ENCODE measurements at regions not wholly inside any gene's neighbourhood (a gene's known extent, or its start where the extent isn't known, plus 50 kb on each side); places are given as distances from the start of the nearest gene placed in this dataset.
"Not testable (repeated sequence)": the region's sequence is repeated elsewhere in the genome, so short reads cannot be mapped to it uniquely, and the experiment has no call there.

GRCh38 chr5:82881571-82882174 lies 195.5 kb downstream of the TMEM167A start:
- peak overlapping the region; percentile 13; the same call in 1 of the 2 replicates for H3K27ac ChIP-seq (ENCODE audit: low read length)
- no peak for TF ChIP-seq EZH2phosphoT487 (IDR thresholded peaks at IDR 0.05; ENCODE audit: low read depth)
- TF ChIP-seq CTCF (IDR thresholded peaks at IDR 0.05; ENCODE audit: low read depth, low read length) = no peak
- H3K9me3 ChIP-seq (ENCODE audit: insufficient read depth, low read length) = 0 out of 2 replicates have a peak, but pooled peaks cover 10% of the 10 kb centered on the region
- H3K36me3 ChIP-seq (replicated peaks; ENCODE audit: low read depth, low read length) = peaks cover 12% of the 10 kb centered on the region
- no peak overlapping the region for H3K4me2 ChIP-seq (ENCODE audit: low read length)
- H3K79me2 ChIP-seq (ENCODE audit: low read length) = no peaks in the 10 kb centered on the region
- H3K9ac ChIP-seq (ENCODE audit: low read length) = no peak overlapping the region
- H4K20me1 ChIP-seq (ENCODE audit: insufficient read depth, low read length) = no peaks in the 10 kb centered on the region
- peaks cover 30% of the 10 kb centered on the region for H3K4me1 ChIP-seq (ENCODE audit: low read length)
- no peak overlapping the region for H2AFZ ChIP-seq (ENCODE audit: low read depth, low read length)
- no peak overlapping the region for H3K4me3 ChIP-seq (ENCODE audit: low read length)
- H3K27me3 ChIP-seq (ENCODE audit: low read depth, low read length) = no peaks in the 10 kb centered on the region

- Histone ChIP-seq H3K4me2 (ENCODE audit: low read length) (no peak overlapping the region), H3K36me3 (replicated peaks; ENCODE audit: low read depth, low read length) (peaks cover 6% of the 10 kb centered on the region), H4K20me1 (ENCODE audit: insufficient read depth, low read length) (no peaks in the 10 kb centered on the region), H3K4me3 (ENCODE audit: low read length) (no peak overlapping the region), H3K27me3 (ENCODE audit: low read depth, low read length) (no peaks in the 10 kb centered on the region), H3K4me1 (ENCODE audit: low read length) (peaks cover 6% of the 10 kb centered on the region; the same call in 1 of the 2 replicates), H3K9me3 (ENCODE audit: insufficient read depth, low read length) (0 out of 2 replicates have a peak, but pooled peaks cover 10% of the 10 kb centered on the region), H3K27ac (ENCODE audit: low read length) (no peak overlapping the region), H3K9ac (ENCODE audit: low read length) (no peak overlapping the region), H2AFZ (ENCODE audit: low read depth, low read length) (no peak overlapping the region), H3K79me2 (ENCODE audit: low read length) (no peaks in the 10 kb centered on the region)
- TF ChIP-seq EZH2phosphoT487 (IDR thresholded peaks at IDR 0.05; ENCODE audit: low read depth) (no peak), CTCF (IDR thresholded peaks at IDR 0.05; ENCODE audit: low read depth, low read length) (no peak)
These were observed 198.1 kb downstream of the TMEM167A start for GRCh38 chr5:82879089-82879488.

GRCh38 chr5:82873452-82873851 lies 203.7 kb downstream of the TMEM167A start:
- H3K79me2 ChIP-seq (ENCODE audit: low read length) = no peaks in the 10 kb centered on the region
- no peak overlapping the region for H3K27ac ChIP-seq (ENCODE audit: low read length)
- no peaks in the 10 kb centered on the region for H3K27me3 ChIP-seq (ENCODE audit: low read depth, low read length)
- no peaks in the 10 kb centered on the region for H4K20me1 ChIP-seq (ENCODE audit: insufficient read depth, low read length)
- H3K36me3 ChIP-seq (replicated peaks; ENCODE audit: low read depth, low read length) = no peaks in the 10 kb centered on the region
- no peak overlapping the region for H3K9ac ChIP-seq (ENCODE audit: low read length)
- no peak overlapping the region for H3K4me2 ChIP-seq (ENCODE audit: low read length)
- H3K9me3 ChIP-seq (ENCODE audit: insufficient read depth, low read length) = no peaks in the 10 kb centered on the region
- TF ChIP-seq EZH2phosphoT487 (IDR thresholded peaks at IDR 0.05; ENCODE audit: low read depth) (no peak), CTCF (IDR thresholded peaks at IDR 0.05; ENCODE audit: low read depth, low read length) (no peak)
- no peak overlapping the region for H2AFZ ChIP-seq (ENCODE audit: low read depth, low read length)
- H3K4me1 ChIP-seq (ENCODE audit: low read length) = no peaks in the 10 kb centered on the region
- no peak overlapping the region for H3K4me3 ChIP-seq (ENCODE audit: low read length)

- H3K9ac ChIP-seq (ENCODE audit: low read length); H4K20me1 ChIP-seq (ENCODE audit: insufficient read depth, low read length); H3K36me3 ChIP-seq (replicated peaks; ENCODE audit: low read depth, low read length); H3K4me1 ChIP-seq (ENCODE audit: low read length); H3K4me3 ChIP-seq (ENCODE audit: low read length); H3K4me2 ChIP-seq (ENCODE audit: low read length); H3K27me3 ChIP-seq (ENCODE audit: low read depth, low read length); H3K9me3 ChIP-seq (ENCODE audit: insufficient read depth, low read length); H2AFZ ChIP-seq (ENCODE audit: low read depth, low read length); H3K79me2 ChIP-seq (ENCODE audit: low read length); H3K27ac ChIP-seq (ENCODE audit: low read length): not testable (repeated sequence)
These were observed 204.6 kb downstream of the TMEM167A start for GRCh38 chr5:82872321-82873288.
